HepG2 (cell line): ENCODE measurements at regions not wholly inside any gene's neighbourhood (a gene's known extent, or its start where the extent isn't known, plus 50 kb on each side); places are given as distances from the start of the nearest gene placed in this dataset.

Experiments used
- ATAC-seq: fragments of 200-7000 bp; cut with Tn5 transposase; 3 replicates; pipeline ENCODE4 v1.9.1; 2020; ENCODE audit warnings: mild to moderate bottlenecking, moderate library complexity
- BruUV-seq: library from RNA; stranded (reverse); fragments of 400-500 nt; replicated peaks from 2 replicates; lab custom pipeline; 2021; lab: Mats Ljungman, UMichigan
- CTCF ChIA-PET: fragments of 300-600 bp; formaldehyde crosslinking; extraction: SDS; loops from one replicate; lab custom pipeline; 2021; ENCODE audit warnings: low total read pairs, inconsistent platforms, low intra/inter-chr PET ratio; lab: Yijun Ruan, JAX
- POLR2A ChIA-PET: fragments of 350-600 bp; sonication (Branson Sonifier 250); formaldehyde crosslinking; loops from one replicate; lab custom pipeline; 2020; ENCODE audit warnings: antibody characterized with exemption, inconsistent platforms; lab: Yijun Ruan, JAX
- DNase-seq: peaks from one replicate; pipeline ENCODE4 v3.0.0-alpha.2; 2015; ENCODE audit warnings: low spot score
- FAIRE-seq: peaks from 3 replicates; lab custom pipeline; 2011; peaks lifted over from hg19 to GRCh38; lab: Jason Lieb, UNC
- H2AFZ ChIP-seq: one replicate; pipeline ENCODE4 v1.6.1; 2011; ENCODE audit warnings: low read length, inconsistent platforms
- H3K27ac ChIP-seq: fragments of 300-600 bp; 3 replicates; pipeline ENCODE4 v1.8.0; 2011; ENCODE audit warnings: mixed run types, mild to moderate bottlenecking, mixed read lengths, low read length, inconsistent platforms; ENCODE audit not compliant: insufficient read depth; ENCODE audit errors: extremely low read length
- H3K27me3 ChIP-seq, 2 experiments: fragments of 200-600 bp in 1 of 2; 2 replicates in 1 of 2; 3 replicates in 1 of 2; pipeline versions ENCODE4 v1.6.0 to v1.8.0; 2011; ENCODE audit warnings: low read length in 2 of 2, mild to moderate bottlenecking in 2 of 2, moderate library complexity in 2 of 2, inconsistent platforms in 1 of 2; ENCODE audit not compliant: insufficient read depth in 2 of 2, control insufficient read depth in 1 of 2
- H3K36me3 ChIP-seq, 2 experiments: fragments of 200-600 bp in 1 of 2; replicated peaks in 1 of 2; 2 replicates in 1 of 2; 3 replicates in 1 of 2; pipeline versions ENCODE4 v1.5.1 to v1.8.0; 2011; ENCODE audit warnings: low read length in 2 of 2, inconsistent platforms in 1 of 2; ENCODE audit not compliant: insufficient read depth in 2 of 2, control insufficient read depth in 1 of 2
- H3K4me1 ChIP-seq: 2 replicates; pipeline ENCODE4 v1.5.1; 2012; ENCODE audit warnings: low read length, inconsistent platforms; ENCODE audit not compliant: insufficient read depth
- H3K4me2 ChIP-seq: 2 replicates; pipeline ENCODE4 v1.6.0; 2011; ENCODE audit warnings: low read depth, low read length, inconsistent platforms
- H3K4me3 ChIP-seq, 3 experiments: fragments of 200-600 bp in 1 of 3; sonication (generic), shearing (Covaris generic) in 1 of 3; replicated peaks in 1 of 3; 2 replicates each; pipeline ENCODE4 v1.5.1; 2011 to 2016; ENCODE audit warnings: low read length in 3 of 3, inconsistent platforms in 2 of 3, low read depth in 2 of 3, mild to moderate bottlenecking in 2 of 3, control low read depth in 1 of 3, mixed read lengths in 1 of 3; ENCODE audit not compliant: insufficient read depth in 1 of 3
- H3K79me2 ChIP-seq: one replicate; pipeline ENCODE4 v1.6.1; 2011; ENCODE audit warnings: low read length, inconsistent platforms; ENCODE audit not compliant: insufficient read depth
- H3K9ac ChIP-seq: 2 replicates; pipeline ENCODE4 v1.6.0; 2011; ENCODE audit warnings: mild to moderate bottlenecking, low read depth, low read length, inconsistent platforms; ENCODE audit not compliant: insufficient read depth
- H3K9me3 ChIP-seq: 2 replicates; pipeline ENCODE4 v1.5.1; 2012; ENCODE audit warnings: mild to moderate bottlenecking, low read length
- H4K20me1 ChIP-seq: 2 replicates; pipeline ENCODE4 v1.6.0; 2011; ENCODE audit warnings: inconsistent platforms, mild to moderate bottlenecking, low read length, moderate library complexity; ENCODE audit not compliant: insufficient read depth
- CBX1 ChIP-seq: IDR thresholded peaks from one replicate; pipeline ENCODE4 v1.6.1; 2016; ENCODE audit warnings: antibody characterized with exemption, low read depth
- CCAR2 ChIP-seq: fragments of 200-400 bp; formaldehyde crosslinking; optimal IDR thresholded peaks from 2 replicates; pipeline ENCODE3; 2018; ENCODE audit warnings: low read depth, mild to moderate bottlenecking, low read length, moderate library complexity
- HHEX ChIP-seq: IDR thresholded peaks from 2 replicates; pipeline ENCODE4 v1.6.1; 2016; ENCODE audit warnings: control low read depth
- KLF6 ChIP-seq: IDR thresholded peaks from 2 replicates; pipeline ENCODE4 v1.8.0; 2016; ENCODE audit warnings: missing biosample characterization, missing genetic modification reagents
- MEIS2 ChIP-seq: sonication (generic); formaldehyde crosslinking; IDR thresholded peaks from 2 replicates; pipeline ENCODE4 v1.9.0; 2021; ENCODE audit warnings: mild to moderate bottlenecking, missing genetic modification reagents
- NR2C2 ChIP-seq: sonication (generic); formaldehyde crosslinking; IDR thresholded peaks from 2 replicates; pipeline ENCODE4 v1.4.0; 2020; ENCODE audit warnings: missing genetic modification reagents, mild to moderate bottlenecking, moderate library complexity, borderline replicate concordance
- RAD21 ChIP-seq: fragments of 450-650 bp; formaldehyde crosslinking; IDR thresholded peaks from 2 replicates; pipeline ENCODE4 v1.5.0; 2020; ENCODE audit warnings: mild to moderate bottlenecking
- REXO4 ChIP-seq: sonication (generic); formaldehyde crosslinking; IDR thresholded peaks from 2 replicates; pipeline ENCODE4 v1.8.0; 2022; ENCODE audit warnings: missing genetic modification reagents, mild to moderate bottlenecking, borderline replicate concordance
- SIX1 ChIP-seq: sonication (generic); formaldehyde crosslinking; IDR thresholded peaks from 2 replicates; pipeline ENCODE4 v1.4.0; 2020; ENCODE audit warnings: missing genetic modification reagents, borderline replicate concordance
- ZNF496 ChIP-seq: sonication (generic); formaldehyde crosslinking; IDR thresholded peaks from 2 replicates; pipeline ENCODE4 v1.8.1; 2023; ENCODE audit warnings: mild to moderate bottlenecking, moderate library complexity, missing genetic modification reagents; ENCODE audit not compliant: insufficient replicate concordance
- WGBS: methylation state at CpG from one replicate; pipeline ENCODE4 v1.1.6; 2017; ENCODE audit warnings: low lambda C conversion rate; 5-methylcytosine and 5-hydroxymethylcytosine counted together
- in situ Hi-C: cut with HindIII; loops from 2 replicates; pipeline ENCODE4 v1.10.0; 2017; ENCODE audit warnings: low pct_unique_long_range_greater_than_20kb; ENCODE audit not compliant: extremely low pct_ligation_motif_present
- intact Hi-C: fragments of 100-400 bp; cut with micrococcal nuclease; formaldehyde crosslinking; loops from one replicate; pipeline ENCODE4 v1.10.0; 2022; ENCODE audit not compliant: unreplicated experiment
- TF ChIP-seq, protein P1 (sequence below): sonication (generic); formaldehyde crosslinking; IDR thresholded peaks from 2 replicates; pipeline ENCODE4 v1.4.0; 2020; ENCODE audit warnings: missing genetic modification reagents, mild to moderate bottlenecking, borderline replicate concordance

DNA sequence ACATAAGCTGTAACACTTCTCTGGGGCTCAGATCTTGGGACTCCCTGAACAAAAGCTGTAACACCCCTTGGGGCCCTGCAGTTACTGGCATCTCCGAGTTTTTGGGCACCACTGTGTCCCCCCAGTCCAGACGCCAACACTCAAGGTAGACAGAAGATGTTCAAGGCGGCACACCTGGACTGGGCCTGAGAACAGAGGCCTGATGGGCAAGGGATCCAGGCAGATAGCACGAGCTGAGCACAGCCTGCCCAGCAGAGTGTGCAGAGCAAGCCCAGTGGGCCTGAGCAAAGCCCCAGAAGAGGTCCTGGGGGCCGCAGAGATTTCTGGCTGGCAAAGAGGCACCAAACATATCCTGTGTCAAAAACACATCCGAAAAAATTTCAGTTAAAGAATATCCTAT is 1163.3 kb upstream of the PRR20A start:
- no peak overlapping the region for H3K4me3 ChIP-seq
- H2AFZ ChIP-seq: no peak overlapping the region
- no peak for ATAC-seq
- H4K20me1 ChIP-seq: no peaks in the 10 kb centered on the region
- in situ Hi-C loops (no loop called here), intact Hi-C loops (no loop called here)
- CTCF ChIA-PET: no interaction called here
- TF ChIP-seq RAD21 (CRISPR knock-in tag): no peak
- TF ChIP-seq KLF6 (CRISPR knock-in tag): no peak
- TF ChIP-seq ZNF496 (CRISPR knock-in tag): no peak
- TF ChIP-seq REXO4 (CRISPR knock-in tag): no peak
- no peak for TF ChIP-seq MEIS2
- no peak for TF ChIP-seq SIX1
- no peak for TF ChIP-seq HHEX (CRISPR knock-in tag)
- TF ChIP-seq CCAR2: no peak
- TF ChIP-seq, protein P1, sequence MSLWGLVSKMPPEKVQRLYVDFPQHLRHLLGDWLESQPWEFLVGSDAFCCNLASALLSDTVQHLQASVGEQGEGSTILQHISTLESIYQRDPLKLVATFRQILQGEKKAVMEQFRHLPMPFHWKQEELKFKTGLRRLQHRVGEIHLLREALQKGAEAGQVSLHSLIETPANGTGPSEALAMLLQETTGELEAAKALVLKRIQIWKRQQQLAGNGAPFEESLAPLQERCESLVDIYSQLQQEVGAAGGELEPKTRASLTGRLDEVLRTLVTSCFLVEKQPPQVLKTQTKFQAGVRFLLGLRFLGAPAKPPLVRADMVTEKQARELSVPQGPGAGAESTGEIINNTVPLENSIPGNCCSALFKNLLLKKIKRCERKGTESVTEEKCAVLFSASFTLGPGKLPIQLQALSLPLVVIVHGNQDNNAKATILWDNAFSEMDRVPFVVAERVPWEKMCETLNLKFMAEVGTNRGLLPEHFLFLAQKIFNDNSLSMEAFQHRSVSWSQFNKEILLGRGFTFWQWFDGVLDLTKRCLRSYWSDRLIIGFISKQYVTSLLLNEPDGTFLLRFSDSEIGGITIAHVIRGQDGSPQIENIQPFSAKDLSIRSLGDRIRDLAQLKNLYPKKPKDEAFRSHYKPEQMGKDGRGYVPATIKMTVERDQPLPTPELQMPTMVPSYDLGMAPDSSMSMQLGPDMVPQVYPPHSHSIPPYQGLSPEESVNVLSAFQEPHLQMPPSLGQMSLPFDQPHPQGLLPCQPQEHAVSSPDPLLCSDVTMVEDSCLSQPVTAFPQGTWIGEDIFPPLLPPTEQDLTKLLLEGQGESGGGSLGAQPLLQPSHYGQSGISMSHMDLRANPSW (CRISPR knock-in tag): no peak
- no peak for TF ChIP-seq NR2C2 (CRISPR knock-in tag)
- TF ChIP-seq CBX1: no peak
- no peak overlapping the region for H3K9ac ChIP-seq
- no peaks in the 10 kb centered on the region for H3K4me1 ChIP-seq
- no TSS peak for BruUV-seq
- H3K4me2 ChIP-seq: no peak overlapping the region
- no peaks in the 10 kb centered on the region for H3K36me3 ChIP-seq
- no peak for FAIRE-seq
- H3K79me2 ChIP-seq: no peaks in the 10 kb centered on the region
- POLR2A ChIA-PET: no interaction called here
- 5% methylated on average over 3 of the region's 6 CpGs for WGBS
- no peak for DNase-seq
- no peak overlapping the region for H3K27ac ChIP-seq
- H3K9me3 ChIP-seq: peaks cover 34% of the 10 kb centered on the region
- H3K27me3 ChIP-seq: no peaks in the 10 kb centered on the region
